H54 (cell line): ENCODE measurements at regions not wholly inside any gene's neighbourhood (a gene's known extent, or its start where the extent isn't known, plus 50 kb on each side); places are given as distances from the start of the nearest gene placed in this dataset.

Source experiments
- DNase-seq: peaks from one replicate; pipeline ENCODE4 v3.0.0; 2011; ENCODE audit warnings: low spot score, mixed read lengths; ENCODE audit not compliant: insufficient read length
- FAIRE-seq: peaks from 3 replicates; lab custom pipeline; 2011; peaks lifted over from hg19 to GRCh38; lab: Jason Lieb, UNC
- POLR2A ChIP-seq: IDR thresholded peaks from 2 replicates; pipeline ENCODE4 v1.6.1; 2011; ENCODE audit warnings: low read depth, mild to moderate bottlenecking, low read length

DNA sequence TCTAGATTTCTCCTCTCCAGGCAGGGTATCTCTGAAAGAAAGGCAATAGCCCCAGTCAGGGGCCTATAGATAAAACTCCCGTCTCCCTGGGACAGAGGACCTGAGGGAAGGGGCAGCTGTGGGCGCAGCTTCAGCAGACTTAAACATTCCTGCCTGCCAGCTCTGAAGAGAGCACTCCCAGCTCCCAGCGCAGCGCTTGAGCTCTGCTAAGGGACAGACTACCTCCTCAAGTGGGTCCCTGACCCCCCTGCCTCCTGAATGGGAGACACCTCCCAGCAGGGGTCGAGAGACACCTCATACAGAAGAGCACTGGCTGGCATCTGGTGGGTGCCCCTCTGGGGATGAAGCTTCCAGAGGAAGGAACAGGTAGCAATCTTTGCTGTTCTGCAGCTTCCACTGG is 556.9 kb downstream of the EPM2A start:
- no peak for TF ChIP-seq POLR2A
- DNase-seq (no peak), FAIRE-seq (no peak)

DNA sequence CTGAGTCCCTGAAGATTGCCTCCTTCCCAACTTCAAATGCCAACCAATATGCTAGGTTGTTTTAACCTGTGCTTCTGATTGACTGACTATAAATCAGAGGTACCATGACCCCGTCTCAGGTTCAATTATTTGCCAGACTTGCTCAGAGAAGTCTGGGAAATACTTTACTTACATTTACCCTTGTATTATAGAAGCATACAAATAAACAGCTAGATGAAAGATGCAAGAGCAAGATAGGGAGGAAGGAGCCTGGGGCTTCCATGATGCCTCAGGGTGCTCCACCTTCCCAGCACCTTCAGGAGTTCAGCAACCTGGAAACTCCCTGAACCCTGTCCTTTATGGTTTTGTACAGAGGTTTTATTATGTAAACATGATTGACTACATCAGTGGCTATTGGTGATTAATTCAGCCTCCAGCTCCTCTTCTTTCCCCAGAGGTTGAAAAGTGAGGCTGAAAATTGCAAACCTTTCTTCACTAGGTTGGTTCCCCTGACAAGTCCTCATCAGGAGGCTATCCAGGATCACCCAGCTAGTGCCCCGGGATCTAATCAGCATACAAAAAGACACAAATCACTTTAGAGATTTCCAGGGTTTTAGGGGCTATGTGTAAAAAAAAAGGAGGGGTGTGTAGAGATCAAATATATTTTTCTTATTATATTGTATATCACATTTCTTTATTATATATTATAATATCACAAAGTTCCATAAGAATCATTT is 547.7 kb downstream of the EPM2A start:
- no peak for TF ChIP-seq POLR2A
- DNase-seq (no peak), FAIRE-seq (no peak)

DNA sequence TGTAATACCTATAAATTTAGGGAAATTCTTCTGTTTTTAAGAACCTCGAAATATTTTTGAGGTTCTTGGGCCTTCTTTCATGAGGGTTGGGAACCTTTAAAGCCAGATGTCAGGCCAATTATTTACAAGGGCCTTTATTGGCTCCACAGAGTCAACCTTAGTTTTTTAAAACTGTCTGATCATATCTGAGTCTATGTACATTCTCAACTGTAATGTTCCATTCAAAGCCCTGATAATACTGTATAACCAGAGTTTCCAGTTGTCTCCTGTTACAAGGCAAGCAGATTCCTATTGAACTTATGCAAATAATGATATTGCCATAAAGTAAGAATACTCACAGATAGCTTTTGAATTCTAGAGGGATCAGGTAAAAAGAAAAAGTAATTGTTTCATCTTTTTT is 545.5 kb downstream of the EPM2A start:
- FAIRE-seq, result no peak
- TF ChIP-seq POLR2A, result no peak
- no peak for DNase-seq

DNA sequence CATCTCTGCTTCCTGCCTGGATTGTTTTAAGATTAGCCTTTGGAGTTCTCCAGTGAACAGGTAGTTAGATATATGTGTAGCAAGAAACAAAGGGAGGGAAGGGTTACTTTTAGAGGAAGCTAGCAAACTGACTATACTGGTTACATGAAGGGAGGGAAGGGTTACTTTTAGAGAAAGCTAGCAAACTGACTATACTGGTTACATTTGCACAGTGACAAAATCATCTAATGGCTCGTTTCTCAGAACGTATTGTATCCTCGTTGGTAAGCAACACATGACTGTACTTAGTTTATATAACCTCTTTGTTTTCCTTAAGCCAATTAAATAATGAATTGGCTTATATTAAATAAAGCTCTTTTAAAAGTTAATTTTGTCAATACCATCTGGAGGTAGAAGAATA is 540.9 kb downstream of the EPM2A start:
- no peak for TF ChIP-seq POLR2A
- FAIRE-seq, result no peak
- DNase-seq, result no peak

- FAIRE-seq (no peak), DNase-seq (no peak)
- no peak for TF ChIP-seq POLR2A
Measured at GRCh38 chr6:145199961-145200360, 535.4 kb downstream of the EPM2A start.

- FAIRE-seq (no peak), DNase-seq (no peak)
- TF ChIP-seq POLR2A, result no peak
Measured at GRCh38 chr6:145204301-145204700, 531.0 kb downstream of the EPM2A start.

- TF ChIP-seq POLR2A, result no peak
- DNase-seq (no peak), FAIRE-seq (no peak)
Measured at GRCh38 chr6:145206247-145206907, 528.9 kb downstream of the EPM2A start.

- no peak for FAIRE-seq
- no peak for TF ChIP-seq POLR2A
- DNase-seq, result no peak
Measured at GRCh38 chr6:145208474-145208873, 526.8 kb downstream of the EPM2A start.

DNA sequence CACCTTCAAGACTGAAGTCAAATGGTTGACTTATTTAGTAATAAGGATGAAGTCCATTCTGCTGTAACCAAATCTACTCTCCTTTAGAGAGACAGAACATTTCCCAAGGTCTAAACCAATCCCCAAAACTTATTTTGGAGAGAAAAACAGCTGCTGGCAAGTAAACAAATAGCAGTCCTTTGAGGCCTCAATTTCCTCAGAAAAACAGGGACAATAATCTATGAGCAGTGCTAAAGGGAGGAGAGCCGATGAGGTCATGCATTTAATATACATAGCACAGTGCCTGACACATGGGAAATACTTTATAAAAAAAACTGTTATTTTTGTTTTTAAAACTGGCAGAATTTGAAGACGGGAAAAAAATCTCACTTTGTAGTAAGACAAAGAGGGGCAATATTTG is 526.0 kb downstream of the EPM2A start:
- DNase-seq (no peak), FAIRE-seq (no peak)
- TF ChIP-seq POLR2A, result no peak

DNA sequence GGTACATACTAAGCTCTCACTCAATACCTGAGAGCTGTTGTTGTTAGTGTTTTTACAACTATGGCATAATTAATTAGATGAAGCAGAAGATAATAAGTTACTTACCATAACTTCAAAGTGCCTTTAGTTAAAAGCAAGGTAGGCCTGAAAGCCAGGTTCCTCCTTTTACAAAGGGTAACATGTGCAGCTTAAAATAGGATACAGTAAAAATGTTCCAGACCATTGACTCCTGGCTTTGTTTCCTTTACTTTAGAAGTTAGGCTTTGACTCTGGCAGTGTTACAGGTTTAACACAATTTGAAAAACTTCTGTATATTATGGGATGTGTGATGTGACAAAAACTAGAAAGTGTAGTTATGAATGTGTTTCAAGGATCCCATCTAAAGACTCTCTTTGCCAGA is 522.5 kb downstream of the EPM2A start:
- DNase-seq, result no peak
- no peak for FAIRE-seq
- TF ChIP-seq POLR2A, result no peak

GRCh38 chr6:145213614-145214013 is 521.7 kb downstream of the EPM2A start:
- no peak for TF ChIP-seq POLR2A
- FAIRE-seq, result no peak
- DNase-seq, result no peak

GRCh38 chr6:145214570-145214969 is 520.8 kb downstream of the EPM2A start:
- DNase-seq (no peak), FAIRE-seq (no peak)
- no peak for TF ChIP-seq POLR2A

DNA sequence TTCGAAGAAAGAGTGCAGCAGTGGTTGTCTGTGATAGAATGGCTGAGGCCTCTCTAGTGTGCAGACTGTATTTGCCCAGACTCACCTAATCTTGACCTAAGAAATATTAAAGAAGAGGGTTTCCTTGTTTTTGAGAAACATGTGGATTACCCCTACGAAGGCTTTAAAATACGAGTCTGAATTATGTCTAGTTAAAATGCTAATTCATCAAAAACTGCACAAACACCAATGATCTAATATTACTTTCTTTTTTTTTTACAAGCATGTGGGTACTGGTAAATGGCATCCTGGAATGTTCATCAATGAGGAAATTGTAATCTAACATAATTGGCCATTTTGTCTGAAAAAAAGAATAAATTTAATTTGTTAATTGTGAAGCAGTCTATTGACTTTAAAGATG is 510.9 kb downstream of the EPM2A start:
- no peak for TF ChIP-seq POLR2A
- FAIRE-seq, result no peak
- DNase-seq, result no peak

- no peak for TF ChIP-seq POLR2A
- DNase-seq (no peak), FAIRE-seq (no peak)
Measured at GRCh38 chr6:145225500-145225899, 509.8 kb downstream of the EPM2A start.

- DNase-seq, result no peak
- no peak for TF ChIP-seq POLR2A
Measured at GRCh38 chr6:145227593-145227992, 507.7 kb downstream of the EPM2A start.

More at GRCh38 chr6:145227593-145227992, 507.7 kb downstream of the EPM2A start:
- no peak for FAIRE-seq
